Stimulated activated CD4-positive, alpha-beta T cell treated with anti-CD3 and anti-CD28 coated beads, Interleukin-1b, Interleukin-23, amount 100 ng/mL, for 1 hour (primary cell): ENCODE measurements at regions not wholly inside any gene's neighbourhood (a gene's known extent, or its start where the extent isn't known, plus 50 kb on each side); places are given as distances from the start of the nearest gene placed in this dataset.

ENCODE experiments used
- DNase-seq, 2 donors: peaks; one replicate each; pipeline ENCODE4 v3.0.0-alpha.2; 2020; ENCODE audit warnings: low read depth in 2 of 2

- no peak for DNase-seq
Measured at GRCh38 chr13:95497381-95497807, 55.1 kb upstream of the CLDN10 start.

- no peak for DNase-seq
Measured at GRCh38 chr13:95498886-95499285, 53.6 kb upstream of the CLDN10 start.

GRCh38 chr13:95499811-95500712 is 52.5 kb upstream of the CLDN10 start:
- no peak for DNase-seq

- DNase-seq = no peak
Measured at GRCh38 chr13:95502216-95502615, 50.3 kb upstream of the CLDN10 start.
